ENCODE measurements at regions not wholly inside any gene's neighbourhood (a gene's known extent, or its start where the extent isn't known, plus 50 kb on each side); places are given as distances from the start of the nearest gene placed in this dataset.
"Not testable (repeated sequence)": the region's sequence is repeated elsewhere in the genome, so short reads cannot be mapped to it uniquely, and the experiment has no call there.

GRCh38 chr5:15368835-15369234 is 131.1 kb upstream of the FBXL7 start:
- H3K4me1 ChIP-seq (ENCODE audit: control insufficient read depth, insufficient read depth, low read length), result no peaks in the 10 kb centered on the region
- H3K36me3 ChIP-seq (ENCODE audit: control insufficient read depth, insufficient read depth, low read length), result no peaks in the 10 kb centered on the region
- WGBS (ENCODE audit: insufficient coverage, low lambda C conversion rate), result no CpG with 5 or more reads among the region's 2 CpGs
- H3K27ac ChIP-seq (ENCODE audit: low read length), result no peak overlapping the region
- no peaks in the 10 kb centered on the region for H3K9me3 ChIP-seq (ENCODE audit: control insufficient read depth, low read depth, low read length)
- no peaks in the 10 kb centered on the region for H3K27me3 ChIP-seq (ENCODE audit: control insufficient read depth, insufficient read depth, low read length)
- DNase-seq, result no peak
- H3K4me3 ChIP-seq (ENCODE audit: low read length), result no peak overlapping the region

- no peak for DNase-seq
- no peaks in the 10 kb centered on the region for H3K27me3 ChIP-seq (ENCODE audit: control insufficient read depth, insufficient read depth, low read length)
- H3K9me3 ChIP-seq (ENCODE audit: control insufficient read depth, low read depth, low read length), result no peaks in the 10 kb centered on the region
- no peaks in the 10 kb centered on the region for H3K36me3 ChIP-seq (ENCODE audit: control insufficient read depth, insufficient read depth, low read length)
- H3K4me3 ChIP-seq (ENCODE audit: low read length), result no peak overlapping the region
- no peak overlapping the region for H3K27ac ChIP-seq (ENCODE audit: low read length)
- no peaks in the 10 kb centered on the region for H3K4me1 ChIP-seq (ENCODE audit: control insufficient read depth, insufficient read depth, low read length)
- no CpG with 5 or more reads among the region's 3 CpGs for WGBS (ENCODE audit: insufficient coverage, low lambda C conversion rate)
Observed at GRCh38 chr5:15367489-15367888, 132.5 kb upstream of the FBXL7 start.

- H3K9me3 ChIP-seq (ENCODE audit: control insufficient read depth, low read depth, low read length), result no peaks in the 10 kb centered on the region
- no peaks in the 10 kb centered on the region for H3K4me1 ChIP-seq (ENCODE audit: control insufficient read depth, insufficient read depth, low read length)
- H3K4me3 ChIP-seq (ENCODE audit: low read length), result no peak overlapping the region
- H3K27me3 ChIP-seq (ENCODE audit: control insufficient read depth, insufficient read depth, low read length), result no peaks in the 10 kb centered on the region
- 63% methylated on average over 3 of the region's 6 CpGs for WGBS (ENCODE audit: insufficient coverage, low lambda C conversion rate)
- H3K36me3 ChIP-seq (ENCODE audit: control insufficient read depth, insufficient read depth, low read length), result no peaks in the 10 kb centered on the region
- DNase-seq, result peak; percentile 3 to 14
- H3K27ac ChIP-seq (ENCODE audit: low read length), result no peak overlapping the region
Observed at GRCh38 chr5:15366676-15367391, 133.1 kb upstream of the FBXL7 start.

- no peak for DNase-seq
- Histone ChIP-seq H3K9me3 (ENCODE audit: control insufficient read depth, low read depth, low read length) (no peaks in the 10 kb centered on the region), H3K27me3 (ENCODE audit: control insufficient read depth, insufficient read depth, low read length) (no peaks in the 10 kb centered on the region), H3K36me3 (ENCODE audit: control insufficient read depth, insufficient read depth, low read length) (no peaks in the 10 kb centered on the region), H3K4me1 (ENCODE audit: control insufficient read depth, insufficient read depth, low read length) (no peaks in the 10 kb centered on the region), H3K27ac (ENCODE audit: low read length) (no peak overlapping the region), H3K4me3 (ENCODE audit: low read length) (no peak overlapping the region)
Observed at GRCh38 chr5:15365070-15365469, 134.9 kb upstream of the FBXL7 start.

DNA sequence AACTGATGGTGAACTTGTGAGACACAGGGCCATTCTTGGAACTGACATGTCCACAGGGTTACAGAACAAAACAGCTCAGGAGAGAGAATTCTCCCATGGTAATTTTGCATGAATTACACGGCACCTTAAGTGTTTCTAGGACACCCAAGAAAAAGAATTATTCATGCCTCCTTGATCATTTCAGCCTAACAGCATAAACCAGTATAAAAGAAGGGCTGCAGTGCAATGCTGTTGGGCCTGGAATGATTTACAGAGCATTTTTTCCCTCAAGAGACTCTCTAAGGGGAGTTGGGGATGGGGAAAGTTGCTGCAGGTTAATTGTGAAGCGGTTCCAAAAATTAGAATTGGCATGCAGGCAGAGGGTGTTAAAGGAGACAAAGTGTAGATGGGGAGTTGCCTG is 136.4 kb upstream of the FBXL7 start:
- H3K4me1 ChIP-seq (ENCODE audit: control insufficient read depth, insufficient read depth, low read length), result no peaks in the 10 kb centered on the region
- no peaks in the 10 kb centered on the region for H3K36me3 ChIP-seq (ENCODE audit: control insufficient read depth, insufficient read depth, low read length)
- no peaks in the 10 kb centered on the region for H3K9me3 ChIP-seq (ENCODE audit: control insufficient read depth, low read depth, low read length)
- no peak overlapping the region for H3K27ac ChIP-seq (ENCODE audit: low read length)
- WGBS (ENCODE audit: insufficient coverage, low lambda C conversion rate), result no CpG with 5 or more reads among the region's 2 CpGs
- no peaks in the 10 kb centered on the region for H3K27me3 ChIP-seq (ENCODE audit: control insufficient read depth, insufficient read depth, low read length)
- DNase-seq, result no peak
- no peak overlapping the region for H3K4me3 ChIP-seq (ENCODE audit: low read length)

DNA sequence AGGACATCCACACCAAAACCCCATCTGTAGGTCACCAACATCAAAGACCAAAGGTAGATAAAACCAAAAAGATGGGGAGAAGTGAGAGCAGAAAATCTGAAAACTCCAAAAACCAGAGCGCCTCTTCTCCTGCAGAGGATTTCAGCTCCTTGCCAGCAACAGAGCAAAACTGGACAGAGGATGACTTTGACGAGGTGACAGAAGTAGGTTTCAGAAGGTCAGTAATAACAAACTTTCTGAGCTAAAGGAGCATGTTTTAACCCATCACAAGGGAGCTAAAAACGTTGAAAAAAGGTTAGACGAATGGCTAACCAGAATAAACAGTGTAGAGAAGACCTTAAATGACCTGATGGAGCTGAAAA is 142.9 kb upstream of the FBXL7 start:
- not testable (repeated sequence) for H3K27ac ChIP-seq (ENCODE audit: low read length); H3K4me1 ChIP-seq (ENCODE audit: control insufficient read depth, insufficient read depth, low read length); H3K9me3 ChIP-seq (ENCODE audit: control insufficient read depth, low read depth, low read length); H3K4me3 ChIP-seq (ENCODE audit: low read length); H3K27me3 ChIP-seq (ENCODE audit: control insufficient read depth, insufficient read depth, low read length); H3K36me3 ChIP-seq (ENCODE audit: control insufficient read depth, insufficient read depth, low read length); DNase-seq
- no CpG with 5 or more reads among the region's 4 CpGs for WGBS (ENCODE audit: insufficient coverage, low lambda C conversion rate)

GRCh38 chr5:15356308-15357091 is 143.5 kb upstream of the FBXL7 start:
- not testable (repeated sequence) for H3K27me3 ChIP-seq (ENCODE audit: control insufficient read depth, insufficient read depth, low read length); H3K9me3 ChIP-seq (ENCODE audit: control insufficient read depth, low read depth, low read length); H3K4me3 ChIP-seq (ENCODE audit: low read length); H3K36me3 ChIP-seq (ENCODE audit: control insufficient read depth, insufficient read depth, low read length); DNase-seq; H3K4me1 ChIP-seq (ENCODE audit: control insufficient read depth, insufficient read depth, low read length); H3K27ac ChIP-seq (ENCODE audit: low read length)
- WGBS (ENCODE audit: insufficient coverage, low lambda C conversion rate), result no CpG with 5 or more reads among the region's 4 CpGs

DNA sequence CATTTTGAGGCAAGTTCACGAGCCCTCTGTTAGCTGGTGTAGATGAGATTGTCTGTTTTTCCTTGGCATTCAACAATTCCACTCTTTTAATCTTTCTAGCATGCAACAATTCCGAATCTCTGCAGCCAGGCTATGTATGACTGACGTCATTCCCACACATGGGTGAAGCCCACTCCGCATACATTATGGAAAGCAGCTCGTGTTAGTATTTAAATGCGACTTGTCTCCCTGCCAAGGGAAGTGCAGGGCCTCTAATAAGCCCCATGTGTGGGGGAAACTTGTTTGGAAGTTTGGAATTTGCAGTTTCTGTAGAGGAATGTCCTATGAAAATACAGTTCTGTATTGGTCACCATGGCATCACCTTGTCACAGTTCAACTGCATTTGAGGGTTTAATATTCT is 146.0 kb upstream of the FBXL7 start:
- Histone ChIP-seq H3K27me3 (ENCODE audit: control insufficient read depth, insufficient read depth, low read length) (no peaks in the 10 kb centered on the region), H3K36me3 (ENCODE audit: control insufficient read depth, insufficient read depth, low read length) (no peaks in the 10 kb centered on the region), H3K4me1 (ENCODE audit: control insufficient read depth, insufficient read depth, low read length) (no peaks in the 10 kb centered on the region), H3K27ac (ENCODE audit: low read length) (no peak overlapping the region), H3K4me3 (ENCODE audit: low read length) (no peak overlapping the region), H3K9me3 (ENCODE audit: control insufficient read depth, low read depth, low read length) (no peaks in the 10 kb centered on the region)
- DNase-seq, result no peak
- 100% methylated on average over 1 of the region's 6 CpGs for WGBS (ENCODE audit: insufficient coverage, low lambda C conversion rate)

GRCh38 chr5:15353086-15353645 is 146.8 kb upstream of the FBXL7 start:
- no CpG with 5 or more reads among the region's 3 CpGs for WGBS (ENCODE audit: insufficient coverage, low lambda C conversion rate)
- DNase-seq, result no peak
- H3K36me3 ChIP-seq (ENCODE audit: control insufficient read depth, insufficient read depth, low read length), result no peaks in the 10 kb centered on the region

DNA sequence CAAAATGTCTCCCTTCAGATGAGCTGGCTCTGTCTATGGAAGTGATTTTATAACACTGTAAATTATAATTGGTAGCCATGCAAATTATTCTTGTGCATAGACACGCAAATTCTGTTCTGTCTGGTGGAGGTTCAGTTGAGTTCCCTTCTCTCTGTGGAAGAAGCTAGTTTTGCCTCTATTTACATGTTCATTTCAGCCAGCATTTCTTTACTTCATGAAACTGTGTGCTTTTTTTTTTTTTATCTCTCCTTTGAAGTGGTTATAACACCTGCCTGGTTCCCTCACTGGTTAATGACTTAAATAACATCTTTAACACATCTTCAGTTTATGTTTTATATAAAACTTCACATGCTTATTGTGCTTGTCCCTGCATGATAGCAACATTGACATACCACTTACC is 149.4 kb upstream of the FBXL7 start:
- Histone ChIP-seq H3K36me3 (ENCODE audit: control insufficient read depth, insufficient read depth, low read length) (no peaks in the 10 kb centered on the region), H3K9me3 (ENCODE audit: control insufficient read depth, low read depth, low read length) (no peaks in the 10 kb centered on the region), H3K27me3 (ENCODE audit: control insufficient read depth, insufficient read depth, low read length) (no peaks in the 10 kb centered on the region), H3K4me1 (ENCODE audit: control insufficient read depth, insufficient read depth, low read length) (no peaks in the 10 kb centered on the region), H3K4me3 (ENCODE audit: low read length) (no peak overlapping the region), H3K27ac (ENCODE audit: low read length) (no peak overlapping the region)
- DNase-seq, result no peak
- WGBS (ENCODE audit: insufficient coverage, low lambda C conversion rate), result no CpG with 5 or more reads among the region's 1 CpG

More at GRCh38 chr5:15353086-15353645, 146.8 kb upstream of the FBXL7 start:
- Histone ChIP-seq H3K27me3 (ENCODE audit: control insufficient read depth, insufficient read depth, low read length) (no peaks in the 10 kb centered on the region), H3K4me3 (ENCODE audit: low read length) (no peak overlapping the region), H3K27ac (ENCODE audit: low read length) (no peak overlapping the region), H3K9me3 (ENCODE audit: control insufficient read depth, low read depth, low read length) (no peaks in the 10 kb centered on the region), H3K4me1 (ENCODE audit: control insufficient read depth, insufficient read depth, low read length) (no peaks in the 10 kb centered on the region)
